ENCODE measurements at regions not wholly inside any gene's neighbourhood (a gene's known extent, or its start where the extent isn't known, plus 50 kb on each side); places are given as distances from the start of the nearest gene placed in this dataset.

DNA sequence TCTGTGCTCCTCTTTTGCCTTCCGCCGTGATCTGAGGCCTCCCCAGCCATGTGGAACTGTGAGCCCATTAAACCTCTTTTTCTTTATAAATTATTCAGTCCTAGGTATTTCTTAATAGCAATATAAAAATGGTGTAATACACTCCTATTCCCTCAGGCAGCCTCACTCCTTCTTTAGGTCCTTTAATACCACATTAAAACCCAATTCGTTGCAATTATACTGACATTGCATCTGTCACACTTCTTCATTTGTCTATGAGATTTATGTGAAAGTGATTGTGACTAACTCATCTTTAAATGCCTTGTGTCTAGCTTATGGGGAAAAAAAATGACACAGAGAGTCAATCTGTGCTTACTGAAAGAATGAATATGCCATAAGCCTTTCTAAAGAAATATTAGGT lies 1035.2 kb upstream of the SLIT2 start:
- FAIRE-seq (no peak), DNase-seq (ENCODE audit: low read depth, low spot score) (no peak)
- Histone ChIP-seq H3K4me3 (replicated peaks in 1 of 3; ENCODE audit: insufficient read depth in 1 of 3, low read depth in 1 of 3, low read length in 3 of 3) (no peak overlapping the region), H3K27ac (ENCODE audit: insufficient read depth, low read depth, low read length) (no peak overlapping the region), H3K4me2 (ENCODE audit: insufficient read depth, low read length) (no peak overlapping the region), H3K27me3 (ENCODE audit: control insufficient read depth in 2 of 2, insufficient read depth in 2 of 2, low read length in 2 of 2) (no peaks in the 10 kb centered on the region), H4K20me1 (replicated peaks; ENCODE audit: control insufficient read depth, extremely low read depth, insufficient read depth, low read length) (no peaks in the 10 kb centered on the region), H3K9me1 (replicated peaks; ENCODE audit: control insufficient read depth, extremely low read depth, insufficient read depth, low read length) (no peaks in the 10 kb centered on the region), H3K79me2 (ENCODE audit: control insufficient read depth, insufficient read depth, low read length) (no peaks in the 10 kb centered on the region), H3K4me1 (ENCODE audit: control insufficient read depth, extremely low read depth, insufficient read depth, low read length) (peaks cover 8% of the 10 kb centered on the region), H2AFZ (ENCODE audit: low read depth, low read length) (no peak overlapping the region), H3K9ac (replicated peaks; ENCODE audit: extremely low read depth, insufficient read depth, low read length) (no peak overlapping the region), H3K9me3 (replicated peaks; ENCODE audit: control insufficient read depth, insufficient read depth, low read length) (no peaks in the 10 kb centered on the region), H3K36me3 (ENCODE audit: control insufficient read depth in 2 of 2, extremely low read depth in 1 of 2, insufficient read depth in 2 of 2, low read length in 2 of 2) (no peaks in the 10 kb centered on the region)
- dilution Hi-C loops (cut with MboI; ENCODE audit: extremely low pct_ligation_motif_present, low sequenced_read_pairs): no loop called here
- ChIA-PET CTCF (no interaction called here), POLR2A (no interaction called here)
- intact Hi-C loops (cut with micrococcal nuclease): no loop called here
- TF ChIP-seq GATA2 (IDR thresholded peaks at IDR 0.05; ENCODE audit: insufficient read depth, insufficient read length, low read depth, low read length): no peak
- no peak for TF ChIP-seq CTCF (IDR thresholded peaks at IDR 0.05; ENCODE audit: extremely low read depth in 1 of 2, insufficient read depth in 1 of 2, low read depth in 1 of 2, low read length in 2 of 2)
- TF ChIP-seq FOS (IDR thresholded peaks at IDR 0.05; ENCODE audit: borderline replicate concordance, insufficient read depth, low read length): no peak
- TF ChIP-seq MYC (IDR thresholded peaks at IDR 0.05; ENCODE audit: low read depth, low read length): no peak
- TF ChIP-seq JUN (IDR thresholded peaks at IDR 0.05; ENCODE audit: borderline replicate concordance, insufficient read depth, insufficient read length, low read depth): no peak
- TF ChIP-seq, protein P1, sequence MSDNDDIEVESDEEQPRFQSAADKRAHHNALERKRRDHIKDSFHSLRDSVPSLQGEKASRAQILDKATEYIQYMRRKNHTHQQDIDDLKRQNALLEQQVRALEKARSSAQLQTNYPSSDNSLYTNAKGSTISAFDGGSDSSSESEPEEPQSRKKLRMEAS (IDR thresholded peaks at IDR 0.05; ENCODE audit: insufficient read depth, insufficient read length): no peak
- no peak for TF ChIP-seq EZH2 (IDR thresholded peaks at IDR 0.05; ENCODE audit: borderline replicate concordance, low read depth, low read length, severe bottlenecking)
- no peak for TF ChIP-seq POLR2A (IDR thresholded peaks at IDR 0.05; ENCODE audit: low read depth, low read length)
- TF ChIP-seq POLR2AphosphoS5 (IDR thresholded peaks at IDR 0.05; ENCODE audit: insufficient read depth, low read depth, low read length): no peak
- BruUV-seq (replicated peaks): no TSS peak

All from endothelial cell of umbilical vein (primary cell).